HG03280 (cell line): ENCODE measurements at regions not wholly inside any gene's neighbourhood (a gene's known extent, or its start where the extent isn't known, plus 50 kb on each side); places are given as distances from the start of the nearest gene placed in this dataset.
"Not testable (repeated sequence)": the region's sequence is repeated elsewhere in the genome, so short reads cannot be mapped to it uniquely, and the experiment has no call there.

Source experiments
- ATAC-seq: cut with Tn5 transposase; IDR thresholded peaks from one replicate; pipeline ENCODE4 v1.9.1; 2021; ENCODE audit warnings: mild to moderate bottlenecking, moderate library complexity; ENCODE audit not compliant: unreplicated experiment

DNA sequence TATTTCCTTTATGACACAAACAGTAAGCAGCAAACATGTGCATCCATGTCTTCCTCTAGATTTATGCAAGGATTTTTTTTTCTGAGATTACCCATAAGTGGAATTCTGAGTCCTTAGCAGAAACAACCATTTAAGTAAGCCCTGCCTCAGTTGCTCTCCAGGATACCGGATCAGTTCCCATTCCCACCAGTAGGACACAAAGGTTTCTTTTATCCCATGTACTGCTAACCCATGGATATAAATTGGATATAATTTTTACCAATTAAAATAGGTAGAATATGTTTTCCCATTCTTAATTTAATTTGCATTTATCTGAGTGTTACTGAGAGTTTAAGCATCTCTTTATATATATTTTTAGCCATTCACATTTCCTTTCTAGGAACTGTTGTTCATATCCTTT lies 280.9 kb downstream of the FGFR2 start:
- no peak for ATAC-seq

GRCh38 chr10:121322046-121322445 lies 276.2 kb downstream of the FGFR2 start:
- ATAC-seq, result no peak

DNA sequence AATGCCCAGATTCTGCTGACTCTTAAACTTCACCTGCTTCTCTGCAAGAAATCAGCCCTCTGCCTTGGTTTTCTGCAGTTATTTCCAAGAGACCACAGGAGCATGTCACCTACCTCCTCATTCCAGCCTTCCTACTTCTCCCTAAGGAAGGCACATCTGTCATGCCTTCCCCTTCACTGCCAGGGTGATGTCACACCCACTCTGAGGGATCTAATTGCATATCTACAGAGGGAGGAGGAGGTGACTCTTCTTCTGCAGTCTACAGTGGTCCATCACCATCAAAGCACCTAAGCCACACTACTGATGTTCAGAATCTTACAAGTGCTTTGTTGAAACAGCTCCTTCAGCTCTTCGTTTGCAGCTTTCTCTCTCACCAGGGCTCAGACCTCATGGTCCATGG lies 275.5 kb downstream of the FGFR2 start:
- ATAC-seq, result no peak

- ATAC-seq, result no peak
These were observed 274.8 kb downstream of the FGFR2 start for GRCh38 chr10:121323443-121323842.

- ATAC-seq, result no peak
These were observed 273.5 kb downstream of the FGFR2 start for GRCh38 chr10:121324678-121325213.

GRCh38 chr10:121325490-121326231 lies 272.6 kb downstream of the FGFR2 start:
- no peak for ATAC-seq

- ATAC-seq, result no peak
These were observed 271.3 kb downstream of the FGFR2 start for GRCh38 chr10:121326905-121327304.

GRCh38 chr10:121327727-121328126 lies 270.5 kb downstream of the FGFR2 start:
- no peak for ATAC-seq

DNA sequence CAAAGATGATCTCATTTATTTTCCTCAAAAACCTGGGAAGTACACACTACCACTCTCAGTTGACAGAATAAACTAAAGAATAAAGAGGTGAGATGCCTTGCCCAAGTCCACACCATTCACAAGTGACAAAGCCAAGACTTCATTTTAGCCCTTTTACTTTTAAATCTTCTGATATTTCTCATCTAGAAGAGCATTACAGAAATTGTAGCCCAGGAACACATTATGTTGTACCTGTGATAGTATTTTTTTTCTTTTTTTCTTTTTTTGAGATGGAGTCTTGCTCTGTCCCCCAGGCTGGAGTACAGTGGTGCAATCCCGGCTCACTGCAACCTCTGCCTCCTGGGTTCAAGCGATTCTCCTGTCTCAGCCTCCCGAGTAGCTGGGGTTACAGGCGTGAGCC lies 268.6 kb downstream of the FGFR2 start:
- not testable (repeated sequence) for ATAC-seq

GRCh38 chr10:121330563-121330962 lies 267.7 kb downstream of the FGFR2 start:
- no peak for ATAC-seq

- no peak for ATAC-seq
These were observed 265.9 kb downstream of the FGFR2 start for GRCh38 chr10:121332353-121332752.

DNA sequence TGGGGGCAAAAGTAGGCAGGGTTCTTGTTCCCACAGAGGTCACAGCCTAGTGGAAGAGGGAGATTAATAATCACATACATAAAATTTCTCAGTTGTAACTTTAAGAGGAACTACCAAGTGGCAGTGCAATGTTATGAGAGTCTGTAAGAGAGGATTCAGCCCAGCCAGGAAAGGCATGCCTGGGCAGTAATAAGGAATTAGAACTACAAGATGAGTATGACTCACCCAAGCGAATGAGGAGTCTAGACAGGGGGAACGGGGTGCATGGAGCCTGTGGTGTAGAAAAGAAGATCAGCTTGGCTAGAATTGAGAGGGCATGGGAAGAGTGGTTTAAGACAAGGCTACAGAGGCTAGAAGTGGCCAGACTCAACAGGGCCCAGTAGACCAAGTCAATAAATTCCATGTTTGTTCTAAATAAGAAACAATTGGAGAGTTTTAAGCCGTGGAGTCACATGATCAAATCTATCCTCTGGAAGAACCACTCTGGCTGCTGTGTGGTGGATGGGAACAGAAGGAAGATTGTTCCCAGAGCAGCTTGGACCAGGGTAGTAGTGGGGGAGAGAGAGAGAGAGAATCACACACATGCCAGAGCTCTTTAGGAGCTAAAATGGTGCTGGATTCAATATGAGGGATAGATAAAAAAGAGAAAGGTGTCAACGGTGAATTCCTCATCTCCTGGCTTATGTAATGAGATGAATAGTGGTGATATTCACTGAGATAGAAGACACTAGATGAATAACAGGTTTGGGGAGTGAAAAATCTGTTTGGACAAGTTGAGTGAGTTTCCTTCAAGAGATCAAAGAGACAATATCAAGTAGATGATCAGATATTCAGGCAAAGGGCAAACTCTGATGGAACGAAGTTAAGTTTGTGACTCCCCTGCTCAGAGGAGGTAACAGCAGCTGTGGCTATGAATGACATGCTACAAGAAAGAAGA lies 265.1 kb downstream of the FGFR2 start:
- ATAC-seq, result no peak

DNA sequence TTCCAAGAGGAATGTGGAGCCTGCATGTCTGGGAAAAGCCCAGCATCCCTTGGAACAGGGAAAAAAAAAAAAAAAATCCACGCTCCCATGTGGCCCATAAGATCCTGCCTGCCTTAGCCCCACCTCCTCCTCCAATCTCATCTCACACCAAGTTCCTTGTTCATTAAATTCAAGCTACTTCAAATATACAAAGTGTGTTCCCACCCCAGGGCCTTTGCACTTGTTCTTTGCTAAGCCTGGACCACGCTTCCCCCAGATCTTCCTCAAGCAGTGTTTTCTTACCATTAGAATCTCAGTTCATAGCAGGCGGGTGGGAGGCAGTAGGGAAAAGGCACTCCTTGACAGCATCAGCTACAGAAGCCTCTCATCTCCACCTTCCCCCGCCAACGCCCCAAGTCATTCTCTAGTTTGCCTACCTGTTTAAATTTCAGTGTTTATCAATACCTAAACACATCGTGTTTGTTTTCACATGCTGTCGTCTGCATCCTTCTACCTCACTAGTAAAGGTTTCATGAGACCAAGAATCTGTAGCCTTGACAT lies 262.8 kb downstream of the FGFR2 start:
- ATAC-seq, result no peak

GRCh38 chr10:121337427-121337826 lies 260.8 kb downstream of the FGFR2 start:
- no peak for ATAC-seq

GRCh38 chr10:121338206-121338980 lies 259.9 kb downstream of the FGFR2 start:
- ATAC-seq, result no peak

DNA sequence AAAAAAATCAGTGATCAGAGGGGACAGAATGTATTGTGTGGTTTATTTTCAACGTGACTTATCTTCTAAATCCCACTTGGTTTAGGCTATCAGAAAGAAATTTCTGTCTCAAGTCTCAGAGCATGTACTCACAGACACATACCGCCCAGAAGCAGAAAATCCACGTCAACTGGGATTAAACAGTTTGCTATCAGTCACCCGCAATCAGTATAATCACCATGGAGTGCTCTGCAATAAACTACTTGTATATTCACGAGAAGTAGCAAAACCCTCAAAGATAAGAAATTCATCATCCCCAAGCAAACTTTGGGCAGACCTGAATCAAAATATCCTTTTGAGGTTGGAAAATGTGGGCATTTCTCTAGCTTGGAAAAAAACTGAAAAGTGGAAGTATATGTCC lies 259.1 kb downstream of the FGFR2 start:
- no peak for ATAC-seq

- ATAC-seq, result no peak
These were observed 257.9 kb downstream of the FGFR2 start for GRCh38 chr10:121340271-121340831.

DNA sequence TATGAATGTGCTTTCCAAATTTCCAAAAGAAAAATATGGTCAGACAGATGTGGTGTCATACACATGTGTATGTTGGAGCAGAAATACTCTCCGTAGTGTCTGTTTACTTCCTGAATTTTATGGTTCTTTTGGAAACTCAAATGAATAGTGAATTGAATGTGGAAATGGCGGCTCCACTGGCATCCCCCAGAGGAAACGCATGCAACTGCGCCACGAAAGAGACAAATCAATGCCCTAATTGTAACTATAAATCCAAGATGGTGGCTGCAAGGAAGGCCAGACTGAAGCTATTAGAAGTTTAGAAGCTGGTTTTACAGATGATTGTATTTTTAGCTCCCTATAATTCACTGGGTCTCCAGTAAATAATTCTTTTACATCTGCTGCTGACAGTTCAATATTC lies 246.7 kb downstream of the FGFR2 start:
- ATAC-seq, result no peak

DNA sequence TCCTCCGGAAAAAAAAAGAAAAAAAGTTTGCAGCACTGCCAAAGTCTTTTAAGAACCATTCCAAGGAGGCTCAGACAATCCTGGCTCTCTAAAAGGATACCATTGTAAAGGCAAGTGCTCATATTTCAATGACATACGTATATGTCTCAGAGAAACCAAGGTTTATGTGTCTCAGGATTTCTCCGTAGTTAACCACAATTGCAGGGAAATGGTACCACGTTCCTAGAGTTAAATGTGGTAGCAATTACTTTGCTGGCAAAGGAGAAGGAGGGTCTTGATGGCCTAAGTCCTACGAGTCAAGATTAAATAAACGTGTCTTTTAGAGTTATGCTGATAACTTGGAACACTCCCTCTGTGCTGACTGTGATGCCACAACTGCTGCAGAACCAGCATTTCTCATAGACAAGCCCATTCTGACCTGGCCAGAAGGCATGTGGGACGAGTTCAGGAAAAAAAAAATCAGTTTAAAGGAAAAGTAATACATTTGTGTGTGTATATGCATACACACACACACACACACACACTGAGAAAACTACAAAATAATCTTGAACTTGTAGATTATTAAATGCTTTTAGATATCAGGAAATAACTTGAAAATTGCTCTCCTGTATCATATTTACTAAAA lies 245.9 kb downstream of the FGFR2 start:
- no peak for ATAC-seq

- ATAC-seq, result no peak
These were observed 243.1 kb downstream of the FGFR2 start for GRCh38 chr10:121355161-121355560.
